GM12892 (cell line): ENCODE measurements at regions not wholly inside any gene's neighbourhood (a gene's known extent, or its start where the extent isn't known, plus 50 kb on each side); places are given as distances from the start of the nearest gene placed in this dataset.

ENCODE experiments used
- POLR2A ChIP-seq: IDR thresholded peaks from 2 replicates; pipeline ENCODE4 v1.6.1; 2011; ENCODE audit warnings: low read depth, low read length, control low read depth
- POLR2AphosphoS5 ChIP-seq: IDR thresholded peaks from 2 replicates; pipeline ENCODE4 v1.6.1; 2011; ENCODE audit warnings: low read depth, low read length, control low read depth
- TAF1 ChIP-seq: IDR thresholded peaks from 2 replicates; pipeline ENCODE4 v1.6.1; 2011; ENCODE audit warnings: low read depth, mild to moderate bottlenecking, control low read depth, low read length, borderline replicate concordance

- no peak for TF ChIP-seq POLR2A
- TF ChIP-seq TAF1 = no peak
- no peak for TF ChIP-seq POLR2AphosphoS5
Measured at GRCh38 chr3:113129168-113129567, 82.2 kb upstream of the BOC start.
